HEK293T (cell line): ENCODE measurements at regions not wholly inside any gene's neighbourhood (a gene's known extent, or its start where the extent isn't known, plus 50 kb on each side); places are given as distances from the start of the nearest gene placed in this dataset.

Experiments
- ARNT ChIP-seq: fragments of 450-650 bp; IDR thresholded peaks from 2 replicates; pipeline ENCODE4 v1.6.1; 2017; ENCODE audit warnings: mild to moderate bottlenecking
- BHLHE40 ChIP-seq: fragments of 450-650 bp; IDR thresholded peaks from 2 replicates; pipeline ENCODE4 v1.6.1; 2016; ENCODE audit warnings: mild to moderate bottlenecking, moderate library complexity, borderline replicate concordance
- CTBP1 ChIP-seq: fragments of 450-650 bp; IDR thresholded peaks from 2 replicates; pipeline ENCODE4 v1.6.1; 2016; ENCODE audit warnings: borderline replicate concordance
- ELF4 ChIP-seq: fragments of 450-650 bp; IDR thresholded peaks from 2 replicates; pipeline ENCODE4 v1.6.1; 2017; ENCODE audit warnings: antibody characterized with exemption
- FOXA1 ChIP-seq: fragments of 450-650 bp; IDR thresholded peaks from 2 replicates; pipeline ENCODE4 v1.6.1; 2016; ENCODE audit warnings: mild to moderate bottlenecking
- FOXM1 ChIP-seq: fragments of 450-650 bp; IDR thresholded peaks from 2 replicates; pipeline ENCODE4 v1.6.1; 2017; ENCODE audit warnings: mild to moderate bottlenecking, borderline replicate concordance
- HDGF ChIP-seq: fragments of 450-650 bp; IDR thresholded peaks from 2 replicates; pipeline ENCODE4 v1.6.1; 2017; ENCODE audit warnings: antibody characterized with exemption, borderline replicate concordance
- NFRKB ChIP-seq: fragments of 450-650 bp; IDR thresholded peaks from 2 replicates; pipeline ENCODE4 v1.6.1; 2016; ENCODE audit warnings: mild to moderate bottlenecking, moderate library complexity
- SP1 ChIP-seq: fragments of 450-650 bp; IDR thresholded peaks from 2 replicates; pipeline ENCODE4 v1.6.1; 2017
- SUZ12 ChIP-seq: fragments of 450-650 bp; IDR thresholded peaks from 2 replicates; pipeline ENCODE4 v1.6.1; 2016; ENCODE audit warnings: mild to moderate bottlenecking
- TARDBP ChIP-seq: fragments of 450-650 bp; IDR thresholded peaks from 2 replicates; pipeline ENCODE4 v1.6.1; 2016
- ZNF384 ChIP-seq: fragments of 450-650 bp; IDR thresholded peaks from 2 replicates; pipeline ENCODE4 v1.6.1; 2016

DNA sequence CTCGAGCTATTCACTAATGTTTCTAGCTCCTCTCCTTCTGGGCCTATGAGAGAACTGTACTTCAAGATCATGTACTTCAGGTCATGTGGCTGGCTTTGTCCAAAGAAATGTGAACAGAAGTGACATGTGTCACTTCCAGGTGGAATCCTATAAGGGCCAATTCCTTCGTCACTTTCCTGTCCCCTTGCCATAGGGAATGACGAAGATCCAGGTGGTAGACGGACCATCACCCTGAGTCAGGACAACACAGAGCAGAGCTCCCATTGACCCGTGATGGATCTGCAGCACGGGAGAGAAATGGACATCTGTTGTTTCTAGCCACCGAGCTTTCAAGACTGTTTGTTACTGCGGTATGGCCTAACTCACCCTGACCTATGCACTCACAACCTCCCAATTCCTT, 157.0 kb downstream of the DRD1 start:
- TF ChIP-seq FOXA1 (no peak), TARDBP (no peak), SUZ12 (no peak), SP1 (no peak), HDGF (no peak), ZNF384 (no peak), ARNT (no peak), CTBP1 (no peak), NFRKB (no peak), BHLHE40 (no peak), ELF4 (no peak), FOXM1 (no peak)
